ENCODE measurements at regions not wholly inside any gene's neighbourhood (a gene's known extent, or its start where the extent isn't known, plus 50 kb on each side); places are given as distances from the start of the nearest gene placed in this dataset.

DNA sequence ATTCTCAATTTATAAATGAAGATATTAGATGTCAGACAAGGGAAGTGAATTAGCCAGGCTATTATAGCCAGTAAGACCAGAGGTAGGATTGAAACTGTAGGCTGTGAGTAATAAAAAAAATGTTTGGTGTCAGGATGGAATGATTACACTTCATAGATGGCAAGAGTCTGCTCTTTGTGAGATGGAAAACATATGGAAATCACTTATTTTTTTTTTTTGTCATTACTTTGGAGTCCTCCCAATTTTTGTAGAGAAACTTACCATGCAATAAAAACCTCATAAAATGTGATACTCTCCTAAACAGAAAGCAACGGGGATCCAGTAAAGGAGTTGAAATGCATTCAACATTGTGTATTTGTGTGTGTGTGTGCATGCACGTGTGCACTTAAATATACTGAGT, 532.7 kb upstream of the CDH8 start:
- no peak for DNase-seq

DNA sequence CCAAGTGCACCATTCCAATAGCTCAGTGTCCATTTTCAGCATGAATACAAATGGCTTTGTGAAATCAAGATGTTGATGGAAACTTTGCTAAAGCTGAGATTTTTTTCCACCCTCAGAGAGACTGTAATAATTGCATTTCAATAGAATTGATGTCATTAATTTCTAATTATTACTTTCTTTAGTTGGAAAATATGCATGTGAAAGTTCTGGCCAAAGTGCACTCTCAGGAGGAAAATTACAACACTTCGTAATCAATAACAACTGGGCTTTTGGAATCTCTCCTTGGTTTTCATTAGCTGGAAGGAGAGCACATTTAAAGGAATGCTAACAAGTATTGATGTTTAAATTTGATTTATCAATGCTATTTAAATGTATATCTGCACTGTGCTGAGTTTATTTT, 529.5 kb upstream of the CDH8 start:
- no peak for DNase-seq

DNA sequence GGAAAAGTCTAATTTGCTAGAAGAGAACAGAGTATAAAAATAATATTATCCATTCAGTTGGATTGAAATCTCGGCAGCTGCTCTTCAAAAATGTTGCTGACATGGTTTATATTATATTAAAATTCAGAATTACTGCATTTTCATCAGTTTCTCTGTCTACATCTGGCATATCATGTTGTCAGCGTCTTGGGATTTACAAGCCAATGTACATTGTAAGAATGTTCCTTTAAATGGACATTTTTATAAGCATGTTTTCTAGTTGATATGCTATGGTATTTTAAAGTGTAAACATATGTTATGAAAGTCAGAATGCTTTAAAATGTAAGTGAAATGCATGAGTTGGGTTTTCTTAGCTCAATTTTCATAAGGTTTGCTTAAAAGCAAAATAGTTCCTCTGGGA, 528.1 kb upstream of the CDH8 start:
- DNase-seq = no peak

DNA sequence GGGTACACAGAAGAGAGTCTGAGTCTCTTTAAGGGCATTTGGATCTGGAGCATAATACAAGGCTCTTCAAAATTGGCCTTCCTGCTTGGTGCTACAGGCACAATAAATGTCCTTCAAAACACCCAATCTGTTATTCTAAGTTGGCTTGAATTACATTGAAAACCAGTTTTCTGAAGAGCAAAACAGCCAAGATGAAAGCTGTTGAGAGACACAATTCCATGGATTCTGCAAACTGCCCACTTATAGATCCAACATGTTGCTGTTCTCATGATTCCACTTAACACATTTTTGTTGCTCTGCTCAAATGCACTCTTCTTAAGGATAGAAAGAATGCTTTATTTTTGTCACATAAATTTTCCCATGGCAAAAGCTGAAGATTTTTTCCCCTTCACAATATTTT, 525.9 kb upstream of the CDH8 start:
- no peak for DNase-seq

DNA sequence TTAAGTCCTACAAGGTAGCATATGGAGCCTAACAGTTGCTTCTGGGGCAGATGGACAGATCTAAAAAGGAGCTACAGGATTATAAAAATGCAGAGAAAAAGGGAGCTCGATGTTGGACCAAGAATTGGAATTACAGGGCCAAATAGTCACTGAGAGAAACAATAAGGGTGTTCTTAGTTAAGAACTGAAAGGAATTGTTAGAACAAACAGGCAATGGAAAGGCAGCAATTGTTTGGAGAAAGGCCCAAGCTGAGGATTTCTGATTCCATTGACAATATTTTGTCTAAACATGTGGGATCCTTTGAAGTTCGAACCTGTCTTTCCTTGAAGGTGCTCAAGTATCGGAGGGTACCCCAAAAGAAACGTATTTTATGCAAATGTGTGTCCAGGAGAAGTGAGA, 513.6 kb upstream of the CDH8 start:
- no peak for DNase-seq

DNA sequence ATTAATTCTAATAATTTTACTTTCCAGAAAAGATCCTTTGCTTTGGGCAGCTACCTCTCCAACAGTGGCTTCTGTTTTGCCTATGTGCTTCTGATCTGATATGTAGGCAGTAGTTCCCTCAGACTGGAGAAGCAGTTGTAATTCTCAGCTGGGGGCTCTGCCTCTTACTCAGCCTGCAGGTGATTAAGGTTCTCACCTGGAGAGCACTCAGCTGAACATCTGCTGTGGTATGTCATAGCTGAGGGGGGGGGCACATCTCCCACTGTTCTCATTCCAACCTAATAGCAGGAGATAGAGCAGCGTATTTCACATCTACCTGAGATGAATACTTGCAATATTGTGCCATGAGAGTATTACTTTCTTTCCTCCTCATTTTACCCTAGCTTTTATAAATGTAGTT, 511.9 kb upstream of the CDH8 start:
- no peak for DNase-seq

DNA sequence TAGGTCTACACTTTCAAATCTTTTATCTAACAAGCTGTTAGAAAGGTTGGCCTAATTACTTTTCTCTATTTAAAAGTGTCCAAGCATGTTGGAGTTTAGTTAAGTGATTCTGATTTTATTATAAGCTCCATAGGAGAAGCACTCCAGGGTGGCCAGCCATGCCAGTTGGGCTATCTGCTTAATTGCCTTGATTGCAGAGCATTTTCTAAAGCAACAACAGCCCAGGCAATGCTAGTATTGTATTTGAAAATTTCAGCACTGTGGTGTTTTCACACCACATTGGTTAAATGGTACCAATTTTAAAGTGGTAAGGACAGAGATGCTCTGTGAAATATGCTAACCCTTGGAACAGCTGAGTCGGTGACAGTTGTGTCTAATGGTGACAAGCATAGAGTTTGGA, 510.5 kb upstream of the CDH8 start:
- DNase-seq = no peak

DNA sequence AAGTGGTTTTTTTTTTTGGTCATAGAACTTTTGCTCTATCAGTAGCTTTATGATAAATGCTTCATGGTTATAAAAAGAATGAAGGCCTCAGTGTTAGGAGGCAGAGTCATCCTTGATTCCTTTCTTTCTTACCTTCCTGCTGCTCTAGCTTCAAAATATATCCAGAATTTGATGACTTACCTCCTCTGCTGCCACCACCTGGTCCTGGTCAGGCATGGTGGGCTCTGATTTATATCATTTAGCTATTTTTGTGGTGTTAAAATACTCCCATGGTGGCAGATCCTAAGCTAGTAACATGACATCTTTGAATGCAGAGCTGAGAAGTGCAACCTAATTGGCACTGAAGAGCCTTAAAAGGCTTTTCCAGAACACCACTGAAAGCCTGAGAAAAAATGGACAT, 508.8 kb upstream of the CDH8 start:
- no peak for DNase-seq

DNA sequence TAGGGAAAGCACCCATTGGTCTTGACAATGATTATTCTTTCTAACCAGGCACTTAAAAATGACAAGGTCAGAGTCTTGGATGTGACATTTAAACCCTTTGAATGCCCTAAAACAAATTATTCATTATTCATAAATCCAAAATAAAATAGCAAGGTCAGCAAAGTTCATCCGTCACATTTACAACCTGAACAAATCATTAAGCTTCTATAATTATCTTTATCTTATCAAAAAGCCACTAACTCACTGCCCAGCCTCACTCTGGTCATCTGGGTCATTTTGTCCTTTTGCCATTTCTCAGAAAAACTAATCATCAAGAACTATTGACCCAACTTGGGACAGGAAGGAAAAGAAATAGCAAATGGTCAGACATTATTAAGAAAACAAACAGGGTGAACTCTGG, 507.3 kb upstream of the CDH8 start:
- no peak for DNase-seq

DNA sequence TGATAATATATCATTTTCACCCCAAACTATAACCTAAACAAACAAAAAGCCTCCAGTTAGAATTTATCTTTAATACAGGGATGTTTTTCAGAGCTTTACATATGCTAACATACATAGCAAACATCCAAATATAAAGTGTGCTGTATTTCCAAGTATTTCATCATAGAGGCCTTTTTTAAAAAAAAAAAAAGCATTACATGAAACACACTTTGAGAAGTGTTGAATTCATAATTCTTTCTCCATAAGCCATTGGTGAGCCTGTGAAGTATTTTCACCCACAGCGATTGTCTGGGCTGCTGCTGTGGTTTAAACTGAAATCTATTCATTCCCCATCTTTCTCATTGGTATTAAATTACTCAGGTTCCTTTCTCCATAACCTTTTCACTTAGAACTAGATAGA, 503.4 kb upstream of the CDH8 start:
- no peak for DNase-seq

DNA sequence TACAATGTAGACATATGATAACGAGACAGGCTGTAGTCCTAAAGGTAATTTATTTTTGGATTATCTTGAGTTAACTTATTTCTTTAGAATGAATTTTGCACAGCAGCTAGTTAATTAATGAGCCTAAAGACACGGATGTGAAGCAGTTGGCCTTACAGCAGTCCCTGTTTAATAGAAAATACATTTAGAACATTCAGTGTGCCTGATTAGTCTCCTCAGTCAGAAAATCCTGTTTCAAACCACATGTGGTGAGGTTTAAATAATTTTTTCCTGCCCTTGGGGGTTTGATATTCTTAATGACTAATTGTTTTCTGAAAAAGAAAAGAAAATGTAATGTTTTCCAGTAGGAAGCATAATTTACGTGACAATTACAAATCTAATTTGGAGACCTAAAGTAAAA, 494.2 kb upstream of the CDH8 start:
- DNase-seq = no peak

DNA sequence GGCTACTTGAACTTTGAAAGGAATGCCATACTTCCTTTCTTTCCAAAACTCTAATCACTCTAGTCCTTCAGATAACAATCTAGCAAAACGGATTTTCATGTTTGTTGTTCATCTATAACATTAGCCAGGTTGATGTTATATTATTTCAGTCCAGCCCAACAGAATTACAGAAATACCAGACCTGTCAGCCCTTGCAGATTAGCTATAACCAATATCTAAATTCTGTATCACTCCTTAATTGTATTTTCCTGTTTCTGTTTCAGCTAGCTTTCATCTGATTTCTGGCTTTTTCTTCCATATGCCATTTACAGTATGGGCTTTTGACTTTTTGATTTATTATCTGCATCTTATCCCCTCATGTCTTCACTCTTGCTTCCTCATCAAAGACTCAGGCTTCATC, 479.8 kb upstream of the CDH8 start:
- no peak for DNase-seq

DNA sequence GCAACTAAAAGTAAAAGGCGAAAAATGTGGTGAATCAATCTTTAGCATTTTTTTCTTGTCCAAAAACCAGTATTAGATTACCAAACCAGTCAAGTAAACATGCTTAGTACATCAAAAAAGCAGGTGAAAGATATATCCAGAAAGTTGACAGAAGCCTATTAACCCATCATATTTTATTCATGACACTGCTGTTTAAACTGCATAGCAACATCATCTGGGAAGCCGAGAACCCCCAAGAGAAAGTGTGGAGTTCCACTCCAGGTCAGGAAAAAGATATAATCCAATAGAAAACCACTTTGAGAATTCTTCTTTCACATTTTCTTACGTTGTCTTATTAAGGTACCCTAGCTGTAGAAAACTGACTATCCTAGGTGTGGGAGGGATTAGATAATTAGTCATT, 466.8 kb upstream of the CDH8 start:
- DNase-seq = no peak

DNA sequence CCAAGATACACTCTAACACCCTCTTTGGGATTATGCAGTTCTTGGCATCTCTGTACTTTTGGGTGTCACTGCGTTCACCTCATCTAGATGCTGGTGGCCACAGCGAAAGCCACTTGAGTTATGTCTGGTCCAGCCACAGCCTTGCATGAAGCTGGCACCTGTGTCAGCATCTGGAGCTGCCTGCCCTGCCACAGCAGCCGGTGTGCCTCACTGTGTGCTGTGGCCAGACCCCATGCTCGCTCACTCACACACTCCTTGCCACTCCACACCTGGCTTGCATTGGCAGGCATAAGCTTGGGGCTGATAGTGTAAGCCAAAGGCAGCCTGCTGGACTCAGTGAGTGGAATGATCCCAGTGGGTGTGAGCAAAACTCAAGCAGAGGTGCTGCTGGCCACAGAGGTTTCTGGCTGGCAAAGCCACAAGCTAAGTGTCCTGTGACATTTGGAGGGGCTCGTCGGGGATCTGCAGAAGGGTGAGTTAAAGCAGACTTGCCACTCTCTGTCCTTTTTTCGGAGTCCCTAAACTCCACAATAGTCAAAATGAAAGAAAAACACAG, 442.7 kb upstream of the CDH8 start:
- DNase-seq = no peak

DNA sequence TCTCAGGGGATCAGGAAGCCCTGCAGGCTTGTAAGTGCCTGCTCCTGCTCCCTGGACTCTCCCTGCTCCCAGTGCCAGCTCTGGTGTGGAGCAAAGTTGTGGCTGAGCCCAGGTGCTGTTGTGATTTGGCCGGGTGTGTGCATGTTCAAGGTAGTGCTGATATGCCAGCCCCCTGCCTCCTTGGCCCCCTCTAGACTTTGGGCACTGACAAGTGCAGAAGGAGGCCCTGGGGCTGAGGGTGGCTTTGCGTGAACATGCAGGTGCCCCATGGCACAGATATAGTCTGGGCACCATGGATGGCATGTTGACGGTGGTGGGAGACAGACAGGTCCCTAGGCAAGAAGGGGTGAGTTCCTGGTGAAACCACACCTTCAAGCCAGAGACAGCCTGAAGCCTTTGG, 441.6 kb upstream of the CDH8 start:
- no peak for DNase-seq

DNA sequence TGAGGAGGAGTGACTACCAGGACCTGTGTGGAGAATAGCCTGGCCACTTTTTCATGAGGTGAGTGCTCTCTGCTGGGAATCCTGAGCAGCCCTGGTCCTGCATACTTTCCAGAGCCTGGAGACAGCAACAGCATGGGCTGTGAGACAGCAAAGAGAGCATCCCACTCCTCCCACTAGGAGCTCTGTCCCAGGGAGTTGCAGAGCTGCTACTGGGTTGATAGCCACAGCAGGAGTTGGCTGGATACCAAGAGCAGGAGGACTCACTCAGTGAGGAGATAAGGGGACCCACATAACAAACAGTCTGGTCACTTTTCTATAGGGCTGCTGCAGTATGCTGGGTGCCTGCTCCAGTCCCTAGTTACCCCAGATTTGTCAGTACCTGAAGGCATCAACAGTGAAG, 439.3 kb upstream of the CDH8 start:
- DNase-seq = no peak

DNA sequence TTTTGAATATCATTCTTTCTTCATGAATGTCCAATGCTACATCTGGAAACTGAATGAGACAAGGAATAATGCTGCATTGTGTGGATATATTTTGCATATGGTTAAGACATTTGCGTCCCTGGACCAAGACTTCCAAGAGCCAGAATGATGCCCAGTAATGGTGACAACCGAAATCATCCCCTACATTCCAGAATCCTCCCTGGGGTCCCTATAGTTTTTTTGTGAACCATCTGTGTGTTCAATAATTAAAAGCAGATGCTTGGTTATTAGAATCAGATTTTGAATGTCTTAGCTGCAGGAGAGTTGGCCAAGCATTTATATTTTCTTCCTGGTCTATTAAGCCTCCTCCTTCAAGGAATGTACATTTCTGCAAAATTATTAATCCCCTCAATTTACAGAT, 426.7 kb upstream of the CDH8 start:
- DNase-seq = no peak

DNA sequence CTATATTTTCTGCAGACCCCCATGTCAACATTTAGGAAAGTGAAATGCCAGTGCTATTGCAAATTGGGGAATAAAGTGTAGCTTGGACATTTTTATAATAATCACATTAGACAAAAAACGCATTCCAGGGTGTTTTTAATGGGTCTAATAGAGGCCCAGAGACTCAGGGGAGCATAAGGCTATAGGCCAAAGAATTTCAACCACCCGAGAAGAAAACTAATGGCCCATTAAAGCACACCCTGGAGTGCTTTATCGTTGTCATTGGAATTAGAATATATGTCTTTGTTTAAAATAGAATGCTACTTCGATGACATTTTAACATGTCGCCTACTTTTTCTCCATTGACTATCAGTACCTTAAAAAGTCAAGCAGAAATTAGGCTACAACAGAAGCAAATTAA, 414.1 kb upstream of the CDH8 start:
- no peak for DNase-seq

DNA sequence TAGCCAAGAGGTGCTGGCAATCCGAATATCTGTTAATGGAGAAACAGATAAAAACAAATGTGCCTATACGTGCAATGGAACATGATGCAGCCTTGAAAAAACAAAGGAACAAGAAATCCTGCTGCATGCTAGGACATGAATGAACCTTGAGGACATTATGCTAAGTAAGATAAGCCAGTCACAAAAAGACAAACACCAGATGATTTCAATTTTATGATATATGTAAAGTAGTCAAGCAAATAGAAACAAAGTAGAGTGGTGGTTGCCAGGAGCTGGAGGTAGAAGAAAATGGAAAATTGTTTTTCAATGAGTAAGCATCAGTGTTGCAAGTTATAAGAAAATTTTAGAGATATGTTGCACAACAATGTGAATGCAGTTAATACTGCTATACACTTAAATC, 409.7 kb upstream of the CDH8 start:
- DNase-seq = no peak

DNA sequence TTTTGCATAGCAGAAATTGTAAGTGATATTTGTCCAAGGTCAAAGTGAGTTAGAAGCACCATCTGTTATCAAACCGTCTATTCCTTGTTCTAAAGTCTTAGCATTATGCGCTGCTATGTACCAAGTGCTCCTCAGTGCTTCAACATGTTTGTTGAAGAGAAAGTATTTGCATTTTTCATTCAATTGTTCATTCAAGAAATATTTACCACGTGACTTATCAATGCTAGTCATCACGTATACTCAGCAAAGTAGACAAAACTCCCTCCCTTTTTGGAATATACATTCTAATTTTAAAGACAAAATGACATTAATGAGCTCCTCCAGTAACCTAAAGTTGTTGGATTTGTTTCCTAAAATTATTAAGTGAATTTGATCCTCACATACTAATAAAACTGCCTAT, 388.0 kb upstream of the CDH8 start:
- no peak for DNase-seq

DNA sequence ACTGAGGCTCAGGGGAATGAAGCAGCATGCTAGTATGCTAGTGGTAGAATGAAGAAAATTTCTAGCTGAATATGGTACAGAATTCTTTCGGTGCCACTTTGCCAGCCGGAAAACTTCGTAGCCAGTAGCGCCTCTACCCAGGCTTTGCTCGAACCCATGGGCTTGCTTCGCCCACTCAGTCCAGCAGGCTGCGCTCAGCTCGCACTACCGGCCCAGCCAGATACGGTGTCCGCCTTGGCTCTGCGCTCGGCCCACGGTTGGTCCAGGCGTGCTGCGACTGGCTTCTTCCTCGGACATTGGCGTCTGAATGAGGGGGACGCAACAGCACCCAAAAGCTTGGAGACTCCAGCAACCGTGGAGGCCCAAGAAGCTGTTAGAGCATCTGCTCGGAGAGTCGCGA, 372.5 kb upstream of the CDH8 start:
- peak; percentile 8 for DNase-seq

DNA sequence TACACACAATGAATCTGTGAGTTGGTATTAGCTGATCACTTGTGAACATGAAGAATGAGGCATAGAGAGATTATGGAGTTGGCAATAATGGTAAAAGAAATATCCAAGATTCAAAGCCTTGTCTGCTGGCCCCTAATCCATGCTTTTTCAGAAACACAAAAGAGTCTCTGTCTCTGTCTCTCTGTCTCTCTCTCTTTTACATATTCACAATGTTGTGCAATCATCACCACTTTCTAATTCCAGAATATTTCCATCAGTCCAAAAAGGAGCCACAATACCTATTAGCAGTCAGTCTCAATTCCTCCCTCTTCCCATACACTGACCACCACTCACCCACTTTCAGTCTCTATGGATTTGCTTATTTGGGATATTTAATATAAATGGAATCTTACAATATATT, 370.1 kb upstream of the CDH8 start:
- no peak for DNase-seq

DNA sequence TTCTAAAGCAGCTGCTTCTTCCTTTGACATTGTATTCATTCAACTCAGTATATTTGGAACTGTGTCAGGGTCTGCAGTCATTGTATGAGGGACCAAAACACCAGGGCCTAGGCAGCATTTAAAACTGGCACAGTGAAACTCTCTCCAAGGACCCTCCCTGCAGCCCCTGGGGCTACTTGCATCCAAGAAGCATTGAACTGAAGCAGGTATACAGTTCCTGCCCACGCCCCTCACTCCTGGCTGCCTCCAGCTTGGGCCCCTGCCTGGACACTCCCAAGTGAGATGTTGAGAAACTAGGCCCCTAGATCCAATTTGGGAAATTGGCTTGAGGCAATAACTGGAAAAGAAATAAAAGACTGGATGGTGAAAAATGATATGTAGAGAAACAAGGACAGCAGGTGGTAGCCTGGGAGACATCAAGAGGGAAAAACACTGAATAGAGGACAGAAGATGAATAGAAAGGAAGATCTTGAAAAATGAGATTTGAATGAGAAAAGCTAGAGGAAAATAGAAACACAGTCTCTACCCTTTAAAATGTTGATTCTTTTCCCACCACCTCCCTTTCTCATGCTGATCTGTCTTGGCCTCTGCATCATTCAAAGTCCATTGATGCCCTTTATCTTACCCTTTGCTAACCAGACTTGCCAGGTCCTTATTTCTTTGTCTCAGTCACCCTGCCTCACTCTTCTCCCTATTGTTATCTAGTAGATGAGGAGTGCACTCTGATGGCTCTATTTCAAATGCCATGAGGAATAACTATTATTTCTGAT, 368.8 kb upstream of the CDH8 start:
- no peak for DNase-seq

DNA sequence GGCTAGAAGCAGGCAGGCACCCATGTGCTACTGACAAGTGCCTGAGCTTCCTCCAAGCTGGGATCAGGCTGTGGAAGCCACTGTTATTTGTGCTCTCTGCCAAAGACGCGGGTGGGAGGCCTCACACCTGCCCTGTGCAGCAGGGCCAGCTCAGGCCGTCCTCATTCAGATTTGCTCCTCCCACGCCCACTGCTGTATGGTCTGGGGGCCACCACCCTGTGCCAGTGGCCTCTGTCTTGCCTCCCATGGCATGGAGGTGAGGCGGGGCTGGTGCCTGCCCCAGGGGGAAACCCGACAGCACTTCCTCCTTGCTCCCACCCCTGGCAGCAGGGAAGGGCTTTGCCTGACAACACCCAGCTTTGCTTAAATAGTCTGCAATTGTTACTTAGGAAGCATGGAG, 356.5 kb upstream of the CDH8 start:
- no peak for DNase-seq

DNA sequence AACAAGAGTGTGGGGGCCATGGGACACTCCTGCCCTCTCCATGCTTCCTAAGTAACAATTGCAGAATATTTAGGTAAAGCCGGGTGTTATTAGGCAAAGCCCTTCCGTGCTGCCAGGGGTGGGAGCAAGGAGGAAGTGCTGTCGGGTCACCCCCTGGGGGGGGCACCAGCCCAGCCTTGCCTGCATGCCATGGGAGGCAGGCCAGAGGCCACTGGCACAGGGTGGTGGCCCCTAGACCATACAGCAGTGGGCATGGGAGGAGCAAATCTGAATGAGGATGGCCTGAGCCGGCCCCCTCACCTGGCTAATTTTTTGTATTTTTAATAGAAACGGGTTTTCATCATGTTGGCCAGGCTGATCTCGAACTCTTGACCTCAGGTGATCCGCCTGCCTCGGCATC, 355.7 kb upstream of the CDH8 start:
- no peak for DNase-seq

Data from RPMI8226 (cell line).